ENCODE measurements at regions not wholly inside any gene's neighbourhood (a gene's known extent, or its start where the extent isn't known, plus 50 kb on each side); places are given as distances from the start of the nearest gene placed in this dataset.

GRCh38 chr12:28872654-28873268, 276.3 kb upstream of the FAR2 start:
- H3K4me3 ChIP-seq (replicated peaks; ENCODE audit: low read depth, low read length): no peak overlapping the region
- DNase-seq (ENCODE audit: low read depth): peak; percentile 79
- peak; percentile 84 for TF ChIP-seq CTCF (IDR thresholded peaks at IDR 0.05; ENCODE audit: low read length, missing control alignments)

- H3K4me3 ChIP-seq (replicated peaks; ENCODE audit: low read depth, low read length): no peak overlapping the region
- DNase-seq (ENCODE audit: low read depth): no peak
- TF ChIP-seq CTCF (IDR thresholded peaks at IDR 0.05; ENCODE audit: low read length, missing control alignments): no peak
Measured at GRCh38 chr12:28874758-28875157, 274.3 kb upstream of the FAR2 start.

- H3K4me3 ChIP-seq (replicated peaks; ENCODE audit: low read depth, low read length): no peak overlapping the region
- TF ChIP-seq CTCF (IDR thresholded peaks at IDR 0.05; ENCODE audit: low read length, missing control alignments): no peak
- no peak for DNase-seq (ENCODE audit: low read depth)
Measured at GRCh38 chr12:28876196-28876798, 272.8 kb upstream of the FAR2 start.

- TF ChIP-seq CTCF (IDR thresholded peaks at IDR 0.05; ENCODE audit: low read length, missing control alignments): no peak
- DNase-seq (ENCODE audit: low read depth): no peak
- no peak overlapping the region for H3K4me3 ChIP-seq (replicated peaks; ENCODE audit: low read depth, low read length)
Measured at GRCh38 chr12:28877854-28878253, 271.2 kb upstream of the FAR2 start.

- H3K4me3 ChIP-seq (replicated peaks; ENCODE audit: low read depth, low read length): no peak overlapping the region
- no peak for TF ChIP-seq CTCF (IDR thresholded peaks at IDR 0.05; ENCODE audit: low read length, missing control alignments)
- no peak for DNase-seq (ENCODE audit: low read depth)
Measured at GRCh38 chr12:28878629-28879028, 270.4 kb upstream of the FAR2 start.

GRCh38 chr12:28879379-28879778, 269.7 kb upstream of the FAR2 start:
- no peak for DNase-seq (ENCODE audit: low read depth)
- no peak overlapping the region for H3K4me3 ChIP-seq (replicated peaks; ENCODE audit: low read depth, low read length)
- TF ChIP-seq CTCF (IDR thresholded peaks at IDR 0.05; ENCODE audit: low read length, missing control alignments): no peak

- peak; percentile 69 for DNase-seq (ENCODE audit: low read depth)
- H3K4me3 ChIP-seq (replicated peaks; ENCODE audit: low read depth, low read length): no peak overlapping the region
- no peak for TF ChIP-seq CTCF (IDR thresholded peaks at IDR 0.05; ENCODE audit: low read length, missing control alignments)
Measured at GRCh38 chr12:28882444-28882843, 266.6 kb upstream of the FAR2 start.

Data from fibroblast of pulmonary artery (primary cell).